H4 (cell line): ENCODE measurements at regions not wholly inside any gene's neighbourhood (a gene's known extent, or its start where the extent isn't known, plus 50 kb on each side); places are given as distances from the start of the nearest gene placed in this dataset.
"Not testable (repeated sequence)": the region's sequence is repeated elsewhere in the genome, so short reads cannot be mapped to it uniquely, and the experiment has no call there.

ENCODE experiments used
- DNase-seq: peaks from one replicate; pipeline ENCODE4 v3.0.0-alpha.2; 2015; ENCODE audit warnings: low spot score

DNA sequence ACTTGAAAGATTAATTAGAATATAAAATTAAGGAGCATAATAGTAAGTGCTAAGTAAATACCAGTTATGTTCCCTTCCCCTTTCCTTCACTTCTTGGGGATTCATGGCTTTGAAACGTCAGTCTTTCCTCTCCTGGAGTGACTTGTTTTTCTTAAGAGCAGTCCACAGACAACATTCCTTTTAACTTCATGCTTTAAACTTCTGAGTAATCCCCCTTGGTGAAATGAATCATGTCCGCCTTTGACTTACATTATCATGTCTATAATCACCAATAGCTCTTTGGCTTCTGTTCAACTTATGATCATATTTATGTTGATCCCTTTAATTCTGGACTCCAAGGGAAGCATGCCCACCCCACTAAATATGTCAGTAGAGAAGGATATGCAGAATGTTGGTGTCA lies 1012.1 kb upstream of the SLIT2 start:
- no peak for DNase-seq

DNA sequence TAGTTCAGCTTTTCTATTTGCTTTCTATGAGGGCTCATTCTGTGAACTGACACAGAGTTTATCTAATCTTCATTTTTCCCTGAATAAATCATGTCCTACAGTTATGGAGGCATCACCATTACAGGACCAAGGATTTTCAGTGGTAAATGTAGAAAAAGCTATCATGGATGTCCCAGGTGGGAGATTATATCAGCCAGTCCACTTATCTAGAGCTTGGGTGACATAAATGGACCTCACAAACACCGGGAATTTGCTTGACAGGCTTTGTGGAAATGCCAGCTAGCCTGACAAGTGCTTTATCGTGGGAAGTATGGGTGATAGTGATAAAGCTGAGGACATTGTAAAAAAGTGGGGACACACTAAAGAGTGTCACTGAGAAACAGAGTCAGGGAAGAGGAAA lies 1015.2 kb upstream of the SLIT2 start:
- DNase-seq: no peak

DNA sequence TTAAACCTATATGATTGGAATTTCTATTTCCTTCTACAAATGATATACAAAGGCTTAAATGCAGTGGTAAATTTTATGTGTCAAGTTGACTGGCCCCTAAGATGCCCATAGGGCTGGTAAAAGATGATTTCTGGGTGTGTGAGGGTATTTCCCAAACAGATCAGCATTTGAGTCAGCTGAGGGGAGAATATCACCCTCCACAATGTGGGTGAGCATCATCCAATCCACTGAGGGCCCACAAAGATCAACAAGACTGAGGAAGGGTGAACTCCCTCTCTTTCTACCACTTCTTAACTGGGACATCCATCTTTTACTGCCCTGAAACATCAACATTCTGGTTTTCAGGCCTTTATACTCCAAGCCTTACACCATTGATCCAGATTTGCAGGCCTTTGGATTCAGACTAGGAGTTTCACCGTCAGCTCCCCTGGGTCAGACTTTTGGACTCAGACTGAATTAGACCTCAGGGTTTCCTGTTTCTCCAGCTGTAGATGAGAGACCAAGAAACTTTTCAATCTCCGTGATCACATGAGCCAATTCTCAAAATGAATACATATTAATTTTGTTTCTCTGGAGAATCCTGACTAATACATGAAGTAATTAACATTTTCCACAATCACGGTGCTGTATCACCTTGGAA lies 1020.7 kb upstream of the SLIT2 start:
- no peak for DNase-seq

GRCh38 chr4:19227701-19228100 lies 1024.0 kb upstream of the SLIT2 start:
- DNase-seq: no peak

DNA sequence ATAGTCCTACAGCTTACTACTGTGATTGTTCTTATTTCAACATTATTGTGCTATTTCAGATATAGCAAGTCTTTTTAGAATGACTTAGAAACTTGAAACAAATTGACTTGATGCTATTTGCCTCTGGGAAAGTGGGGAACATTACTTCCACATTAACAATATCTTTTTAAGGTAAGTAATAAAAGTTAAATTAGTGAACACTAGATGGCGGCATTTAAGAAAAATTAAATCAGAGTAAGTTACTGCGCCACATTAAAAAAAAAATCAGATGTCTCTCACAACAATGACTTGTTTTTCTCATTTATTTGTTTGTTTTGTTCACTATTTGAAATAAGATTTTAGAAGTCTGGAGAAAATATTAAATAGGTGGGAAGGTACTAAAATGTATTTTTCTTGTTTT lies 1026.9 kb upstream of the SLIT2 start:
- peak; percentile 36 for DNase-seq

GRCh38 chr4:19216476-19216875 lies 1035.2 kb upstream of the SLIT2 start:
- no peak for DNase-seq

DNA sequence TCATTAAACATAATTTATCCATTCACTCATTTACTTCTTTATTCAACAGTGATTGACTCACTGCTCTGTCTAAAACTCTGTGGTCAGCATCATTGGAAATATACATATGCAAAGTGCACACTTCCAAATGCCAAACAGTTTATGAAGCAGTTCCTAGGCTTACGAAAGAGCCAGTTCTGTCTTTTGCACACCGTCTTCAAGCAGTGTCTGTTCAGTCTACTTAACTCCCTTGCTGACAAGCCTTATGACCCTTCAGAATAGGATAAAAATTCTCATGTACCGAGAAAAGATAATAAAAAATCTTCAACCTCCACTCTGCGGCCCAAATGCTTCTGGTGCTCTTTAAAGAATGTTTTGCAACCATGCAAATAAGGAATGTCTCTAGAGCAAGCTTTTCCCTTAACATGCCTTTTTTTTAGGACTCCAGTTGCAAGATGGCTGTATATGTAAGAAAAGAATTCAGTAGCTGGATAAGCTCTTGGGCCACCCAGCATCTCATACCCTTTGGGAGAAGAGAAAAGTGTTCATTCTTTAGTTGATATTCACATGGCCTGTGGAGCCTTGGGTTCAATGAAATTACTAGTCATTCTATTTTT lies 1037.0 kb upstream of the SLIT2 start:
- no peak for DNase-seq

DNA sequence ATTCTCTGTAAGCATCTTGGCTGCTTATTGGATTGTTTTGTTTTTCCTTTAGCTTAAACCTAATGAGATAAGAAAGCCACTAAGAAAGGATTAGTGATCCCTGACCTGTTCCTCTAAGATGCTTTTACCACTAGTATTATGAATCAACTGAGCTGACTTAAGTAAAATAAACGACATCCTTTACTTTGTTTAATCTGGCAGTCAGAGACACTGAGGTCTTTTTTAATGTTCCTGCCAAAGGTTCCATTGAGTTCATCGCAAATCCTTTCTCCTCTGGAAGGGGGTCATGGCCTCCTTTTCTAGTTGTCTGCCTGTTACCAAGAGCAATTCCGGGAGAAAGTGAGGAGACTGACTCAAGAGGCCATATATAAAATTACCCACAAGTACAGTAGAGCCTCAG lies 1038.3 kb upstream of the SLIT2 start:
- peak; percentile 39 for DNase-seq

GRCh38 chr4:19205853-19206252 lies 1045.9 kb upstream of the SLIT2 start:
- DNase-seq: no peak

DNA sequence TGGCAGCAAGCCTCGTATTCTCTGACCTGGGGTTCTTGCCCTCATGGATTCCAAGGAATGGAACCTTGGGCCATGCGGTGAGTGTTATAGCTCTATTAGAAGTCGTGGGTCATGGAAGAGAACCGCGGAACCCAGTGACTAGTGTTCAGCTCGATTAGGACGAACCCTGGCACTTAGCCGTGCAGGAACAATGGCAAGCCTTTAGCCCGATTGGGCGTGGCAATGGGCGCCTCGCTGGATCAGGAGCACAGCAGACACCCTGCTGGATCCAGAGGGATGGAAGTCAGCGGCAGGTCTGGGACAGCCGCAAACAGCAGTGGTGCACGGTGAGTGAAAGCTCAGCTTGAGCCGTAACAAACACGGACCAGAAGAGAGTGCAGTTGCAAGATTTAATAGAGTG lies 1053.9 kb upstream of the SLIT2 start:
- not testable (repeated sequence) for DNase-seq

- no peak for DNase-seq
Measured at GRCh38 chr4:19195696-19196095, 1056.0 kb upstream of the SLIT2 start.

- no peak for DNase-seq
Measured at GRCh38 chr4:19194672-19195071, 1057.0 kb upstream of the SLIT2 start.

DNA sequence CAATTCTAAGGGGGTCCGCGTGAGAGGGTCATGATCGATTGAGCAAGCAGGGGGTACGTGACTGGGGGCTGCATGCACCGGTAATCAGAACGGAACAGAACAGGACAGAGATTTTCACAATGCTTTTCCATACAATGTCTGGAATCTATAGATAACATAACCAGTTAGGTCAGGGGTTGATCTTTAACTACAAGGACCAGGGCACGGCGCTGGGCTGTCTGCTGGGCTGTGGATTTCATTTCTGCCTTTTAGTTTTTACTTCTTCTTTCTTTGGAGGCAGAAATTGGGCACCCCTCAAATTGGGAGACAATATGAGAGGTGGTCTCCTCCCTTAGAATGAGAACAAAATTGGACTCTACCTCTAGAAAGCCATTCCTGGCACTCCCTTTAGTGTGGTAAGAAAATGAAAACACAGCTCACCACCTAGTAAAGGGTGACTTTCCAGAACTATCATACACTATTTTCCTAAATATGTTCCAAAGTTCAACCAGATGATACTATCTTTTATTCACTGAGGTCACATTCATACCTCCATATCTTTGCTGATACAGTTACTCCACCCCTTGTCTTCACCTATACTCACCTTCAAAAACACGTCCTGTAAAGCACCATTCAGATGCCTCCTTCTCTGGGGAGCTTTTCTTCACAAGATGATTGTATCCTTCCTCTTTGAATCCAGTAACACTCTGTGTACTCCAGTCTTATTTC lies 1058.3 kb upstream of the SLIT2 start:
- DNase-seq: no peak

DNA sequence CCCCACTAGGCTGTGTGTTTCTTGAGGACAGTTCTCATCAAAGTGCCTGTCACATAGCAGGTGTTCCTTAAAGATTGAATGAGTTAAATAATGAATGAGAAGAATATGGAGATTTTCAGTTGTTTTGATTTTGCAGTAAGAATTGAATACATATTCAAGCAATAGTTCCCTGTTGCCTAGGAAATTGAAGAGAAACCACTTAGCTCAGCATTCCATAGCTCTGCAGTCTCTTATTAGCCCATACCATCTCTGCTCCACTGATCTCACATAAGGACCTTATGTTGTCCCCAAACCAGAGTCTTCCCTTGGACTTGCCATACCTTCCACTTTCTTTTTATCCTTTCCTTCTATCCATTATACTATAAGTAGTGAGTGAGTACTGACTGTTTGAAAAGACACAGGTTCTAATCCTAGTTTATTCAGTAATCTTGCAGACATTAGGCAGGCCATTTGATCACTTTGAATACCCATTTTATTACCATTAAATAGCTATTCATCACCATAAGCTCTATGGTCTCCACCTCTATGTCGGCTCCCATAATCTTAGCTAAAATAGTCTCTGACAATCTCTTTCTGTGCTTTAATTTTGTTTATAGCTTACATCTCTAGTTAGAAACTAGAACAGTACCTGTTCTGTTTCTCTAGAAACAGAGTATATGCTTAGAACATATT lies 1059.6 kb upstream of the SLIT2 start:
- DNase-seq: no peak

DNA sequence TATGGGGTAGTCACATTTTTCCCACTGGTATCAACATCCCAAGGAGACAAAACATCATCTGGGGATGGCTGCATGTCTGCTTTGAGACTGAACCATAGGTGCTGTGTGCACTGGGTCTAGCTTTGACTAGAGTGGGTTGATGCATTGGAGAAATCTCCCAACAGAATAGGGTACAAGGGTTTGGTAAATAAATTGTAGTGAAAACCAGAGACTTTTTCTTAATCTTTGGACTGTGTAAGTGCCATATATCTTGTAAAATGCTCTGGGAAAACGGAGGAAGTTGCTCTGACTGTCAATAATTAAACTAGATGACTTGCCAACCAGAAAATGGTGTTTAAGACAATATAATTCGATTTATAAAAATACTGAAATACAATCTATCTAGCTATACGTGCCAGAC lies 1064.0 kb upstream of the SLIT2 start:
- no peak for DNase-seq

- DNase-seq: no peak
Measured at GRCh38 chr4:19187096-19187495, 1064.6 kb upstream of the SLIT2 start.

- not testable (repeated sequence) for DNase-seq
Measured at GRCh38 chr4:19181631-19182030, 1070.1 kb upstream of the SLIT2 start.

GRCh38 chr4:19178835-19179234 lies 1072.9 kb upstream of the SLIT2 start:
- DNase-seq: no peak

- DNase-seq: no peak
Measured at GRCh38 chr4:19177616-19178015, 1074.1 kb upstream of the SLIT2 start.

DNA sequence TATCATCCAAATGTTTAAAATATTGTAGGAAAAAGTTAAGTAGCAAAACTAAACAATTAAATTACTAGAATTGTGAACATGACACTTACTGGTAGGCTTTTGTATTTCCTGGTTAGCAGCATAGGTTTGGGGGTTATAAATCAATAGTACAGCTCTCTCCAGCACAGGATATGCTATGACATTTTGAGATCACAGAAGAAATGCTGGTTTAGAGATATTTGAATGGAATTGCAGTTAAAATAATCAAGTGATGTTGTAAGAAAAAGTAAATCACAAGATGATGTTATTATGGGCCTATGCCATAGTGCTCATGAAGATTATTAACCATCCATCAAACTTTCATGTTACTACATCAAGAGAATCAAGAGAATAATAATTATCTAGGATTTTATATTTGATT lies 1079.9 kb upstream of the SLIT2 start:
- DNase-seq: no peak

DNA sequence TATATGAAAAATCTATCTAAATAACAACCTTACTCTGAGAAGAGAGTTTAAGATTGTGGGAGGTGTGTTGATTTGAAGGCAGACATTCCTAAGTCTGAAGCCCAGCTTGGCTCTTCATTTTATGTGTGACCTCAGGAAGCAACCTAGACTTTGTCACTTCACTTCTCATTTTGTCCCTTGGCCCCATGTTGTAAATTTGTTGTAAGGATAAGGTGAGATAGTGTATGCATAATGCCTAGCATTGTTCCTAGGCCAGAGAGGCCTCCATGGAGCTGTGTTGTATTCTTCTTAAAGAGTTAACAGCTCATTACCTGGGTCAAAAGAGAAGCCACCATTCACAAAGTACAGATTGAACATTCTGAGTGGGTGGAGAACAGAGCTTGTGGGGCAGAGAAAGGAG lies 1084.4 kb upstream of the SLIT2 start:
- no peak for DNase-seq

DNA sequence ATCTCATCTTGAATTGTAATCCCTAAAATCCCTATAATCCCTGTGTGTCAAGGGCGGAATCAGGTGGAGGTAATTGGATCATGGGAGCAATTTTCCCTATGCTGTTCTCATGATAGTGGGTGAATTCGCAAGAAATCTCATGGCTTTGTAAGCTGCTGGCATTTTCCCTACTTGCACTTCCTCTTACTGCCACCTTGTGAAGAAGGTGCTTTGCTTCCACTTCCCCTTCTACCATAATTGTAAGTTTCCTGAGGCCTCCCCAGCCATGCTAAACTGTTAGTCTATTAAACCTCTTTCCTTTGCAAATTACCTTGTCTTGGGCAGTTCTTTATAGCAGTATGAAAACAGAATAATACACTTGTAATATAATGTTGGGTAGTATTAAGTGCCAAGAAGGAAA lies 1087.4 kb upstream of the SLIT2 start:
- no peak for DNase-seq

- DNase-seq: no peak
Measured at GRCh38 chr4:19159874-19160273, 1091.8 kb upstream of the SLIT2 start.
